ENCODE measurements at regions not wholly inside any gene's neighbourhood (a gene's known extent, or its start where the extent isn't known, plus 50 kb on each side); places are given as distances from the start of the nearest gene placed in this dataset.

GRCh38 chr4:73348185-73348584 lies 55.9 kb upstream of the ALB start:
- Mint-ChIP-seq H3K9me3 (ENCODE audit: low read depth) (no peaks in the 10 kb centered on the region), H3K4me3 (ENCODE audit: unreplicated experiment) (no peak overlapping the region), H3K4me1 (ENCODE audit: low read depth) (peaks cover 13% of the 10 kb centered on the region), H3K27me3 (ENCODE audit: low read depth) (peaks cover 19% of the 10 kb centered on the region), H3K27ac (ENCODE audit: unreplicated experiment) (no peak overlapping the region), H3K36me3 (ENCODE audit: low read depth) (no peaks in the 10 kb centered on the region)
- DNase-seq (ENCODE audit: low spot score) = no peak
- TF ChIP-seq CTCF (IDR thresholded peaks at IDR 0.05) = no peak

- no peak overlapping the region for H3K4me3 Mint-ChIP-seq (ENCODE audit: unreplicated experiment)
- no peak for TF ChIP-seq CTCF (IDR thresholded peaks at IDR 0.05)
- no peak for DNase-seq (ENCODE audit: low spot score)
- H3K4me1 Mint-ChIP-seq (ENCODE audit: low read depth) = peaks cover 13% of the 10 kb centered on the region
- H3K27me3 Mint-ChIP-seq (ENCODE audit: low read depth) = peaks cover 12% of the 10 kb centered on the region
- no peaks in the 10 kb centered on the region for H3K36me3 Mint-ChIP-seq (ENCODE audit: low read depth)
- no peaks in the 10 kb centered on the region for H3K9me3 Mint-ChIP-seq (ENCODE audit: low read depth)
- H3K27ac Mint-ChIP-seq (ENCODE audit: unreplicated experiment) = no peak overlapping the region
These were observed 56.6 kb upstream of the ALB start for GRCh38 chr4:73347497-73347896.

GRCh38 chr4:73345399-73345975 lies 58.6 kb upstream of the ALB start:
- TF ChIP-seq CTCF (IDR thresholded peaks at IDR 0.05) = no peak
- H3K4me3 Mint-ChIP-seq (ENCODE audit: unreplicated experiment) = no peak overlapping the region
- peaks cover 9% of the 10 kb centered on the region for H3K27me3 Mint-ChIP-seq (ENCODE audit: low read depth)
- H3K4me1 Mint-ChIP-seq (ENCODE audit: low read depth) = peaks cover 27% of the 10 kb centered on the region
- H3K9me3 Mint-ChIP-seq (ENCODE audit: low read depth) = no peaks in the 10 kb centered on the region
- H3K27ac Mint-ChIP-seq (ENCODE audit: unreplicated experiment) = no peak overlapping the region
- no peaks in the 10 kb centered on the region for H3K36me3 Mint-ChIP-seq (ENCODE audit: low read depth)
- DNase-seq (ENCODE audit: low spot score) = no peak

- DNase-seq (ENCODE audit: low spot score) = no peak
- no peak overlapping the region for H3K27ac Mint-ChIP-seq (ENCODE audit: unreplicated experiment)
- no peak overlapping the region for H3K4me3 Mint-ChIP-seq (ENCODE audit: unreplicated experiment)
- no peaks in the 10 kb centered on the region for H3K9me3 Mint-ChIP-seq (ENCODE audit: low read depth)
- peaks cover 7% of the 10 kb centered on the region for H3K27me3 Mint-ChIP-seq (ENCODE audit: low read depth)
- H3K36me3 Mint-ChIP-seq (ENCODE audit: low read depth) = no peaks in the 10 kb centered on the region
- TF ChIP-seq CTCF (IDR thresholded peaks at IDR 0.05) = no peak
- peaks cover 33% of the 10 kb centered on the region for H3K4me1 Mint-ChIP-seq (ENCODE audit: low read depth)
These were observed 60.0 kb upstream of the ALB start for GRCh38 chr4:73344106-73344505.

- Mint-ChIP-seq H3K36me3 (ENCODE audit: low read depth) (no peaks in the 10 kb centered on the region), H3K4me1 (ENCODE audit: low read depth) (peaks cover 30% of the 10 kb centered on the region), H3K27ac (ENCODE audit: unreplicated experiment) (no peak overlapping the region), H3K27me3 (ENCODE audit: low read depth) (peaks cover 8% of the 10 kb centered on the region), H3K9me3 (ENCODE audit: low read depth) (no peaks in the 10 kb centered on the region), H3K4me3 (ENCODE audit: unreplicated experiment) (no peak overlapping the region)
- no peak for DNase-seq (ENCODE audit: low spot score)
- TF ChIP-seq CTCF (IDR thresholded peaks at IDR 0.05) = no peak
These were observed 60.7 kb upstream of the ALB start for GRCh38 chr4:73343432-73343831.
